ENCODE measurements at regions not wholly inside any gene's neighbourhood (a gene's known extent, or its start where the extent isn't known, plus 50 kb on each side); places are given as distances from the start of the nearest gene placed in this dataset.

DNA sequence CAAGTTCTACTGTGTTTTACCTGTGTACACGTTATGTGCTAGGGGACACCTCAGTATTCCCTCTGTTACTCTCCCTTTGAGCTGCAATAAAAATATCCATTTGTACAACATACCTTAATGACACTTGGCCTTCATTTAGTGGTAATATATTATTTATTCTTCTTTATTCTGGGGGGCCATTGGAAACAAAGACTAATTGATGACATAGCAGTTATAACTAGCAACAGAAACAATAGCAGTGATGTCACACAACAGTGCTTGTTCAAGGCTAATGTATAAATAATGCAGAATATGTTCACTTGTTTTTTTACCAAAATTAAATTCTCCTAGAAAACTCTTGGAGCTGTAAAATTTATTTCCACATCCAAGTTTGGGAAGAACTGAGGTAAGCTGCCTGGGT is 92.2 kb upstream of the FAM83B start:
- no peak for ATAC-seq
- no peak for DNase-seq
- TF ChIP-seq, protein P1, sequence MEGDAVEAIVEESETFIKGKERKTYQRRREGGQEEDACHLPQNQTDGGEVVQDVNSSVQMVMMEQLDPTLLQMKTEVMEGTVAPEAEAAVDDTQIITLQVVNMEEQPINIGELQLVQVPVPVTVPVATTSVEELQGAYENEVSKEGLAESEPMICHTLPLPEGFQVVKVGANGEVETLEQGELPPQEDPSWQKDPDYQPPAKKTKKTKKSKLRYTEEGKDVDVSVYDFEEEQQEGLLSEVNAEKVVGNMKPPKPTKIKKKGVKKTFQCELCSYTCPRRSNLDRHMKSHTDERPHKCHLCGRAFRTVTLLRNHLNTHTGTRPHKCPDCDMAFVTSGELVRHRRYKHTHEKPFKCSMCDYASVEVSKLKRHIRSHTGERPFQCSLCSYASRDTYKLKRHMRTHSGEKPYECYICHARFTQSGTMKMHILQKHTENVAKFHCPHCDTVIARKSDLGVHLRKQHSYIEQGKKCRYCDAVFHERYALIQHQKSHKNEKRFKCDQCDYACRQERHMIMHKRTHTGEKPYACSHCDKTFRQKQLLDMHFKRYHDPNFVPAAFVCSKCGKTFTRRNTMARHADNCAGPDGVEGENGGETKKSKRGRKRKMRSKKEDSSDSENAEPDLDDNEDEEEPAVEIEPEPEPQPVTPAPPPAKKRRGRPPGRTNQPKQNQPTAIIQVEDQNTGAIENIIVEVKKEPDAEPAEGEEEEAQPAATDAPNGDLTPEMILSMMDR (IDR thresholded peaks at IDR 0.05), result no peak
- Histone ChIP-seq H3K36me3 (ENCODE audit: low read depth) (no peaks in the 10 kb centered on the region), H3K4me3 (no peak overlapping the region), H3K4me1 (ENCODE audit: low read depth) (no peaks in the 10 kb centered on the region), H3K9me3 (no peaks in the 10 kb centered on the region)
- intact Hi-C loops (cut with DNase I, micrococcal nuclease), result no loop called here

DNA sequence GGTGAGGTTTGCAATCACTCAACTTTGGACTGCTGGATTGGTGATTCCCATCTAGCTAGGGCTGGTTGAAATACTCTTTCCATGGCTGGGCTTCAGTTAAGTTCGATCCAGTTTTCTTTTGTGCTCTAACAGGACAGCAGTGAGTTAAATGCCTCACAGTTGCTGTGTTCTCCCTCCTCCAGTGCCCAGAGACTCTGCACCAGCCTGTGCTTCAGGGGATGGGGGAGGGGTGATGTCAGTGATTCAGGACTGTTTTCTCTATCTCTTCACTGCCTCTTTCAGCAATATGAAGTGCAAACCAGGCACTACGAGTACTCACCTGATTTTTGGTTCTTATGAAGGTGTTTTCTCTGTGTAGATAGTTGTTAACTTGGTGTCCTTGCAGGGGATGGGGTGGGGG is 88.2 kb upstream of the FAM83B start:
- no peak for ATAC-seq

DNA sequence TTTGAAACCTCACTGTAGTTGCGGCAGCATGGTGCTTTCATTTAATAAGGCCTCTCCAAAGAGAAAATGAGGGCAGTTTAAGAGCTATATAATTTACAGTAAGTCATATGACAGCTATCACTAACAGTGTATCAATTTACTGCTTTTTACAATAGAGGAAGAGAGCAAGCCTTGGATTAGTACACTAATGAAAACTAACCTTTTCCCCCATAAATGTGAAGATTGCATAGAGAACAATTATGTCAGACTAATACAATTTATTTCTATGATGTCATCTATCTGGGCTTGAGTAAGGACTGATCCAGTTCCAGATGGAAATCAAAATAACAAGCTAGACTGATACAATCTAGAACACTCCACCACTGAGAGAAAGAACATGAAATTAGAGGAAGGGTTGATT is 78.1 kb upstream of the FAM83B start:
- DNase-seq (no peak), ATAC-seq (no peak)
- H3K36me3 ChIP-seq (ENCODE audit: low read depth), result no peaks in the 10 kb centered on the region
- H3K9me3 ChIP-seq, result no peaks in the 10 kb centered on the region
- intact Hi-C loops (cut with DNase I, micrococcal nuclease), result no loop called here
- TF ChIP-seq, protein P1 (IDR thresholded peaks at IDR 0.05), result no peak
- no peaks in the 10 kb centered on the region for H3K4me1 ChIP-seq (ENCODE audit: low read depth)
- no peak overlapping the region for H3K4me3 ChIP-seq

More for the DNA sequence above, 88.2 kb upstream of the FAM83B start:
- Histone ChIP-seq H3K4me3 (no peak overlapping the region), H3K9me3 (no peaks in the 10 kb centered on the region), H3K36me3 (ENCODE audit: low read depth) (no peaks in the 10 kb centered on the region), H3K4me1 (ENCODE audit: low read depth) (no peaks in the 10 kb centered on the region)
- intact Hi-C loops (cut with DNase I, micrococcal nuclease), result no loop called here
- DNase-seq, result no peak
- TF ChIP-seq, protein P1 (IDR thresholded peaks at IDR 0.05), result no peak

DNA sequence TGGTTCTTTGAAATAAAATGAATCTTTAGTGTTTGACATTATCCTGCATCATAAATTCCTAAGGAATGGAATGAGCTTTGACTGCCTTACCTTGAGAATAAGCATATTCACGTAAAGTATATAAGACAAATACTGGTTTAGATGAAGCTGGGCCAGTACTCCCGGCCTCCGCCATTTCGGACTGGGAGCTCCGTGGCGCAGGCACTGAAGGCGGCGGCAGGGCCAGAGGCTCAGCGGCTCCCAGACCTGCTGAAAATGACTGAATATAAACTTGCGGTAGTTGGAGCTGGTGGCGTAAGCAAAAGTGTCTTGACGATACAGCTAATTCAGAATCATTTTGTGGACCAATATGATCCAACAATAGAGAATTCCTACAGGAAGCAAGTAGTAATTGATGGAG is 76.2 kb upstream of the FAM83B start:
- DNase-seq (no peak), ATAC-seq (no peak)
- no peaks in the 10 kb centered on the region for H3K36me3 ChIP-seq (ENCODE audit: low read depth)
- no peaks in the 10 kb centered on the region for H3K4me1 ChIP-seq (ENCODE audit: low read depth)
- intact Hi-C loops (cut with DNase I, micrococcal nuclease), result no loop called here
- H3K9me3 ChIP-seq, result no peaks in the 10 kb centered on the region
- H3K4me3 ChIP-seq, result no peak overlapping the region
- TF ChIP-seq, protein P1 (IDR thresholded peaks at IDR 0.05), result no peak

DNA sequence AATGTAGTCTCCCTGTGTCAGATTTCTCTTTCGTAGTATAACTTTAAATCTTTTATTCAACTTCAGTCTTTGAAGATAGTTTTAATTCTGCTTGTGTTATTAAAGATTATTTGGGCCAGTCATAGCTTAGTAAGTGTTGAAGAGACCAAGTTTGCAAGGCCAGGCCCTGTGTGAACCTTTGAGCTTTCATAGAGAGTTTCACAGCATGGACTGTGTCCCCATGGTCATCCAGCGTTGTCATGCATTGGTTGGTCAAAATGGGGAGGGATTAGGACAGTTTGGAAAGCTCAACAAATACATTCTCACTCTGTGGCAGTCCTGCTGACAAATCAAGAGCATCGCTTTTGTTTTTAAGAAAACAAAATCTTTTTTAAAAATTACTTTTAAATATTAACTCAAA is 74.6 kb upstream of the FAM83B start:
- Histone ChIP-seq H3K4me3 (no peak overlapping the region), H3K9me3 (no peaks in the 10 kb centered on the region), H3K36me3 (ENCODE audit: low read depth) (no peaks in the 10 kb centered on the region), H3K4me1 (ENCODE audit: low read depth) (no peaks in the 10 kb centered on the region)
- no peak for ATAC-seq
- DNase-seq, result no peak
- intact Hi-C loops (cut with DNase I, micrococcal nuclease), result no loop called here
- TF ChIP-seq, protein P1 (IDR thresholded peaks at IDR 0.05), result no peak

DNA sequence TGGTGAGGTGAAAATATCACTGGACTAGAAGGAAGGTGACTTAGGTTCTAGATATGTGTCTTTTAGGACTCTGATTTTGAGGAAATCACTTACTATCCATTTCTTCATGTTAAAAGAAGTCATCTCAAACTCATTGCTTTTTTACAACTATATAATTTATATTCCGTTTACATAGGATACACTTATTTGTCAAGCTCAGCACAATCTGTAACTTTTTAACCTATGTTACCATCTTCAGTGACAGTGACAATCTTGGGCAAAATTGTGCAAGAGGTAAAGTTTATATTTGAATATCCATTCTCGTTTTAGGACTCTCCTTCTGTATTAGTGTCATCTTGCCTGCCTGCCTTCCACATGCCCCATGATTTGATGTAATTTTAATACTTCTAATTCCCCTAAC is 74.0 kb upstream of the FAM83B start:
- no peak overlapping the region for H3K4me3 ChIP-seq
- H3K36me3 ChIP-seq (ENCODE audit: low read depth), result no peaks in the 10 kb centered on the region
- H3K4me1 ChIP-seq (ENCODE audit: low read depth), result no peaks in the 10 kb centered on the region
- intact Hi-C loops (cut with DNase I, micrococcal nuclease), result no loop called here
- no peak for DNase-seq
- TF ChIP-seq, protein P1 (IDR thresholded peaks at IDR 0.05), result no peak
- H3K9me3 ChIP-seq, result no peaks in the 10 kb centered on the region
- ATAC-seq, result no peak

Measured in mucosa of descending colon (tissue), 3 donors.